Activated gamma-delta T cell (primary cell): ENCODE measurements at regions not wholly inside any gene's neighbourhood (a gene's known extent, or its start where the extent isn't known, plus 50 kb on each side); places are given as distances from the start of the nearest gene placed in this dataset.

Source experiments
- DNase-seq: peaks from one replicate; lab custom pipeline; 2025; lab: John Stamatoyannopoulos, UW

DNA sequence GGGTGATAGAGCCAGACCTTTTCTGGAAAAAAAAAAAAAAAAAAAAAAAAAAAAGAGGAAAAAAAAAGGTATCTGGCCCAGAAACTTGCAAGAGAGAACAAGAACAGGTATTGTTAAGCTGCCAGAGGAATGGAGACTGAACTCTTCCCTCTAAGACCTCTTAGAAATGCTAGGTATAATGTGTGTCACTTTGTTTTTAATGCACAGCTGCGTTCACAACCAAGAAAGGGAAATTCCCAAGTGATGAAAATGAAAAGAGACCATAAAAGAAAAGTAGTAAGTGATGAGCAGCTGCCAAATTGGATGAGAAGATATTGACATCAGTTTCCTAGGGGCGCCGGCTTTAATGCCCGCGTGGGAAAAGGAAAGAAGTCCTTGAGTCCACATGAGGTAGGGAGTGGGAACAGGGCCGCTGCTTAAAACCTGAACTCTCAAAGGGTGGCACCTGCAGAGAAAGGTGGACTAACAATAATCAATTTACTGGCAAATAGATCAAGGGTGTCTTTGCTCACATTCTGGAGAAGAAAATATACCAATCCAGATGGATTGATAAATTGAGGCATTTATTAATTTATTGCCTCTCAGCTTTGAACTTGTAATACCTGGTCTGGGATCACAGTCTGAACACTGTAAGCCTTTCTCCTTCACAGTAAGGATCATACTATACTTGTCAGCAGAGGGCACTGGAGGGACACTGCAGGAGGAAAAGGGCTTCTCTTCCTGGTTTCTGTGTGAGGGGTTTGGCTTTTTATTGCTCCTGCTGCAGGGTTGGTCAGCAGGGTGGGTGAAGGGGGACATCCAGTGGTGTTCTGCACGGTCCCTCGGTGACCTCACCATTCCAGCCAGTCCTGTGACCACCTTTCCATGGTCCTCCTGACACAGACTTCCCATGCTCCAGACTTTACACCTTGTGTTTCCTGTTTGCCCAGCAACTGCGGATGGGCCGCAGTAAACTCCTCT lies 131.6 kb downstream of the AQP9 start:
- DNase-seq, result no peak

- DNase-seq, result no peak
Measured at GRCh38 chr15:58271410-58271809, 133.2 kb downstream of the AQP9 start.

- DNase-seq, result no peak
Measured at GRCh38 chr15:58273104-58273503, 134.9 kb downstream of the AQP9 start.

GRCh38 chr15:58274885-58275284 lies 136.7 kb downstream of the AQP9 start:
- no peak for DNase-seq

DNA sequence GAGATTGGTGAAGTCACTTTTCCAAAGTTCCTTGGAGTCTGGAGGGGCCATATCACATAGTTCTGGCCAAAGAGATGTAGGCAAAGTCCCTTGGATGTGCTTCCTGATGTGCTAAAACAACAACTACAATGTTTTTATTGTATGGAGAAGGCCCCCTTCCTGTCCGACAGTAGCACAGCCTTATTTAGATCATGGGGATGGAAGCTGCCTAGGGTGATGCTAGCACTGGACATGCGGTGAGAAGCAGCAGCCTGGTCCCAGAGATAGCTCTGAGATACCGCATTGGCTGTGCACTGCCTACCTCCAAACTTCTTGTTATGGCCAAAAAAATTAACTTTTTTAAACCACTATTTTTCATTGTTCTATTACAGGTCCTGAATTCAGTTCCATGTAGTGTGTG lies 137.6 kb downstream of the AQP9 start:
- no peak for DNase-seq

DNA sequence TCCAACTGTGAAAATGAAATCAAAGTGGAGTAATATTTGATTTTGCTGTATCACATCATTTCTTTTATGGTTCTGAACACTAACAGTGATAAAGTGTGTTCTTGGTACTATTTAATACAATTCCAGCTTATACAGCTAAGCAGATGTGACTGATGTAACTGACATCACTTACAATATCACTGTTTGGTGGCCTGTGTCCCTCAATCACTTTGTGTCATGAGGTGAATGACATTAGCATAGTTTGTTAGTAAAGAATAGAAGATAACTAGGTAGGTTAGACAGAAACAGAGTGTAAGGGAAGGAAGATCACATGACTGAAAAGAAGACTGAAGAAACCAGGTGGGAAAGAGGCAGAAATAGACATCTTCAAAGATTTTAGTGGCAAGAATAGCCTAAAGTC lies 138.7 kb downstream of the AQP9 start:
- no peak for DNase-seq

GRCh38 chr15:58277333-58277732 lies 139.2 kb downstream of the AQP9 start:
- DNase-seq, result no peak

GRCh38 chr15:58279106-58279505 lies 140.9 kb downstream of the AQP9 start:
- no peak for DNase-seq

GRCh38 chr15:58279654-58280053 lies 141.5 kb downstream of the AQP9 start:
- DNase-seq, result no peak

DNA sequence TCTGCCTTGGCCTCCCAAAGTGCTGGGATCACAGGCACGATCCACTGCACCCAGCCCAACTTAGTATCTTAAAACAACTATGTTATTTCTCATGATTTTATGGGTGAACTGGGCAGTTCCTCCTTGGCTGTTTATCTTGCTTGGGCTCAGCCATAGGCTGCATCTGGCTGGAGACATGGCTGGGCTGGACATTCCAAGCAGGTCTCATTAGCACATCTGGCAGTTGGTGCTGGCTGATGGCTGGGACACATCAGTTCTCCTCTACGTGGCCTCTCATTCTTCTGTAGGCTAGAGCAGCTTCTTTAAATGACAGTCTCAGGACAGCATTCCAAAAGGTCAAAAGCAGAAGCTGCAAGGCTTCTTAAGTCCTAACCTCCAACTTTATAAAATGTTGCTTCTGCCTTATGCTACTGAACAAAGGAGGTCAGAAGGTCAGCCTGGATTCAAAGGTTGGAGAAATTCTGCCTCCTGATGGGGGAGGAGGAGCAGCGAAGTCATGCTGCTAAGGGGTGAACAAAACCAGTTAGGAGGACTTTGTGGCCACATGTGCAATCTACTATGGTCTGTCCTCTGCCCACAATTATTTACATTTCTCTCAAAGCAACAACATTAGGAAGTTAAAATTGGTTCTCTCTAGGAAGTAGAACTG lies 144.0 kb downstream of the AQP9 start:
- no peak for DNase-seq

DNA sequence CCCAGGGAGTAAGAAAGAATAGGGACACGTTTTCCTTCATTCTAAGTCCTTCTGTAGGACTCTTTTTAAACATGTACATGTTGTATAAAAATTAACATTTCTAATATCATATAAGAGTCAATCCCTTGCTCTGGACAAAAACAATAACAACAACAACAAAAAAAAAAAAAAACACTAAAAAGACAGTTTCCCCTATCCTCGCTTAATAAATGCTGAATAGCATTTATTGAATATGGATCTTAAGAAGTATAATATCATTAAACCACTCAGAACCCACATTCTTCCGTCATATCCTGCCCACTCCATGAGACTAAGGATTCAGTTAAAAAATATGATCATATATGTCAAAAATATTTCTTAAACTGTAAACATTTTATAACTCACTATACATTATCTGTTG lies 145.1 kb downstream of the AQP9 start:
- no peak for DNase-seq

DNA sequence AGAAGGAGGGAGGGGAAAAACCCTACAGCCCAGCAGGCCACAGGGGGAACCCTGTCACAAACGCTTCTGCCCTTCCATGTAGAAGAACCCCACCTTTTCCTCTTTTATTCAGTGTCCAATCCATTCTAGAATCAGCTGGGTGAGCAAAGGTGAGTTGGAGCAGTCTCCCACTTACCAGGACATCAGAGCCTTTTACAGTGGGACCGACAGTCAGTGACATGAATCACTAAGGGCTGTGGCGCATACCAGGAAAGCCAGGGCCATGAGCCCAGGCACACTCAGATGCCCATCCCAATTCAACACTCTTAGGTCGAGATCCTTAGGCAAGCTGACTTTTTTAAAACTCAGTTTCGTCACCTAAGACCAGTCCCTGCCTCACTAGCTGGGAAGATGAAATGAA lies 146.1 kb downstream of the AQP9 start:
- DNase-seq, result no peak

DNA sequence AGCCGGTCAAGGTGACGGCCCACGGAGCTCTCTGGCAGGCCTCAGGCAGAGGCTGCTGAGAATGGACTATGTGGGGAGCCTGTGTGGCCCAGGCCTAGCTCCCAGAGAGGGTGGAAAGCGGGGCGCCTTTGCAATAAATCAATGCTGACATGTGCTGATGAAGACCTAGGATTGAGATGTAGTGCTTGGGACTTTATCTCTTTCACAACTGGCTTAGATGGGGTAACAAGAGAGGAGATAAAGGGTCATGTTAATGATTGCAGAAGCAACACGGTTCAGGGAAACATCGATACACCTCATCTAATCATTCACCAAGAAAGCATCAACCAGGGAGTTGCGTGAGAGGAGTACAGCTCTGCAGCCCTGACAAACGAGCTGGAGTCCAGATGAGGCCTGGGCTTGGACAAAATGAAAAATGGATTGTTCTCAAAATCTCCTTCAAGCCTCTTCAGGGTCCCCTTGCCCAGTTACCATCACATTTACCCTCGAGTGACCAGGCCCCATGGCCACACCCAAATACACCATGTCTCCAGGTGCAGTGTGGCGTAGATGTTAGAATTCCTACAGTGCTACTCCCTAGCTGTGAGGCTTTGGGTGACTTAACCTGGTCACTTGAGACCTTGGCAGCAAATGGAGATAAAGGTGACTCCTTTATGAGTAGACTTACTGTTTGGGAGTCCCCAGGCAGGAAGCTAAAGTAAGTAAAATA lies 146.4 kb upstream of the LIPC start:
- no peak for DNase-seq

DNA sequence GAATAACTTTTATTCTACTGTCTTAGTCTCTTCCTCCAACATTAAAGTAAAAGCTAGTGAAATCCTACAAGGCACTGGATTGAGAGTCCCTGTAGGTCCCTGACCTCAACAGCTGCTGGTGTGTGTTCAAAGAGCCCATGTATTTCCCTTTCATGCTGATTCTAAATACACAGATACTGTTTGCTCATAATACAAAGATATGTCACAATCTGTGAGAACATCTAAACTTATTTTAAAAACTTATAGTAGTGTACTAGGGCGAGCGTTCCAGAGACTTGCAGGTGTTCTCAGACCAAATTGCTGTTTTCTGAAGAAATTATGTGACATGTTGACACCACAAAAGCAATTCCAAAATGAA lies 145.9 kb upstream of the LIPC start:
- no peak for DNase-seq

DNA sequence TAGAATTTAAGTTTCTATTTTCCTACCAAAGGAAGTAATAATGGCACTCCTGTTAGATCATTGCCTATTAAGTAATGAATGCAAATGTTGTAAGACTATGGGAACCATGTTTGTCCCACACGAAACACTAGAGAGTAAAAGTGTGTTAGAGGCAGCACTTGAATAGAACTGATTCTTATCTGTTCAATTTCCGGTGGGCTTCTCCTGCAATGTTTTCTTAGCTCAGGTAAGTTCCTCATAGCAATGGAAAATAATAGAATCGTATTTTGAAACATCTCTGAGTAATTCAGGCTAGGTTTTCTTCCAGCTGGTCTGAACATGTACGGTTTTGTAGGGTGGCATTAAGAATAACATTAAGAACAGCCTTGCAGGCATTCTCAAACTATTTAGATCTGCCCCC lies 145.3 kb upstream of the LIPC start:
- no peak for DNase-seq

GRCh38 chr15:58287891-58288290 lies 143.9 kb upstream of the LIPC start:
- no peak for DNase-seq

GRCh38 chr15:58288592-58288991 lies 143.2 kb upstream of the LIPC start:
- no peak for DNase-seq

DNA sequence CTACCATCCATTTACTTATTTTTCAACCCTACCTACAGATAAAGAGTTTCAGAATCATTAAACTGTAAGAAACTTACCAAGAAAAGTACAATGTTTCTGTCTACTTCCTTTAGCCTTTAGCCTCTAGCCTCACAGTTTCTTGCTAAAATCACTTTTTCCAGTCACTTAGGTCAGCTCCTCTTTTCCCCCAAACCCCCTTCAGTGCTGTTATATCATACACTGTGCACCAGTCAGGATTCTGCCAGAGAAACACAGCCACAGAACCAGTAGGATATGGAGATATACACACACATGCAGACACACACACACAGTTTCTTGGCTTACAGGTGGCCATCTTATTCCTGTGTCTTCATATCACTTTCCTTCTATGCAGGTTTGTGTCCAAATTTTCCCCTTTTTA lies 139.9 kb upstream of the LIPC start:
- no peak for DNase-seq

- DNase-seq, result no peak
Measured at GRCh38 chr15:58292751-58293175, 139.0 kb upstream of the LIPC start.

- DNase-seq, result no peak
Measured at GRCh38 chr15:58293622-58294550, 137.9 kb upstream of the LIPC start.

DNA sequence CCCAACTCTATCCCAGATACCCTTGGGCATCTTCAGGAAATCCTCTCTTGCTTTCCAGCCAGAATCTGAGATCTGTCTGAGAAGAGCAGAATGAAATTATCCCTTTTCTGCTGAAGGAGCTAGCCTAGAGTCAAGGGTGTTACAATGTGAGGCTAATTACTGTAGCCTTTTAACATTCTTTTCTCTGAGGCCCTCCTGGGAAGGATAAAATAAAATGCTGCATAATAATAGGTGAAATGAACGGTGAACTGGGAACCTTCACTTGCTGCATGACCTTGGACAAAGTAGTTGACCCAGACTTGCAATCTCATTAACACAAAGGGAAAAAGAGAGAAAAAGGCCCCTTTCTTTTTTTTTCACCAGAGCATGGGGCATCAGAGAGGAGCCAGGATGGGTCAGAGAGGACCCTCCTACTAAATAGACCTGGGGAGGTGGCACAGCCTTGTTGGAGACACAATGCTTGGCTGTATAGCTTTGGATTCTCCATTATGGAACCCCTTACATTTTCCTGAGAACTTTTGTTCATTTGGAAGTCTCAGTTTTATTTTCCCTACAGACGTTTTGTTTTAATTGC lies 137.0 kb upstream of the LIPC start:
- DNase-seq, result no peak
